Keratinocyte (primary cell): ENCODE measurements at regions not wholly inside any gene's neighbourhood (a gene's known extent, or its start where the extent isn't known, plus 50 kb on each side); places are given as distances from the start of the nearest gene placed in this dataset.

Experiments used
- DNase-seq: peaks from one replicate; pipeline ENCODE4 v3.0.0-alpha.2; 2011; ENCODE audit warnings: low read depth, missing footprints, low spot score
- FAIRE-seq: peaks from 2 replicates; lab custom pipeline; 2011; peaks lifted over from hg19 to GRCh38; lab: Jason Lieb, UNC
- H2AFZ ChIP-seq: 2 replicates; pipeline ENCODE4 v1.6.0; 2012; ENCODE audit warnings: low read length, control low read depth, inconsistent platforms; ENCODE audit not compliant: control insufficient read depth
- H3K27ac ChIP-seq: 2 replicates; pipeline ENCODE4 v1.5.1; 2011; ENCODE audit warnings: low read length; ENCODE audit not compliant: control insufficient read depth, insufficient read depth
- H3K27me3 ChIP-seq: 3 replicates; pipeline ENCODE4 v1.6.0; 2011; ENCODE audit warnings: low read length; ENCODE audit not compliant: control insufficient read depth, insufficient read depth; ENCODE audit errors: extremely low read depth
- H3K36me3 ChIP-seq, 2 experiments: 2 replicates in 1 of 2; 3 replicates in 1 of 2; pipeline ENCODE4 v1.5.1; 2011; ENCODE audit warnings: low read length in 2 of 2, mild to moderate bottlenecking in 1 of 2; ENCODE audit not compliant: control insufficient read depth in 2 of 2, insufficient read depth in 2 of 2; ENCODE audit errors: extremely low read depth in 1 of 2
- H3K4me1 ChIP-seq: 3 replicates; pipeline ENCODE4 v1.5.1; 2011; ENCODE audit warnings: low read length; ENCODE audit not compliant: control insufficient read depth, insufficient read depth; ENCODE audit errors: extremely low read depth
- H3K4me2 ChIP-seq: 3 replicates; pipeline ENCODE4 v1.6.0; 2011; ENCODE audit warnings: low read depth, low read length; ENCODE audit not compliant: control insufficient read depth, insufficient read depth; ENCODE audit errors: extremely low read depth
- H3K4me3 ChIP-seq, 3 experiments: fragments of 200-600 bp in 1 of 3; sonication (generic) in 1 of 3; 2 replicates in 2 of 3; 3 replicates in 1 of 3; pipeline ENCODE4 v1.5.1; 2011 to 2016; ENCODE audit warnings: low read length in 3 of 3, mild to moderate bottlenecking in 3 of 3, control low read depth in 2 of 3, inconsistent platforms in 1 of 3, low read depth in 1 of 3, mixed read lengths in 1 of 3, mixed run types in 1 of 3, moderate library complexity in 1 of 3; ENCODE audit not compliant: control insufficient read depth in 2 of 3, insufficient read depth in 2 of 3; ENCODE audit errors: extremely low read depth in 1 of 3
- H3K79me2 ChIP-seq: 2 replicates; pipeline ENCODE4 v1.6.0; 2012; ENCODE audit warnings: low read length; ENCODE audit not compliant: control insufficient read depth, insufficient read depth
- H3K9ac ChIP-seq: 3 replicates; pipeline ENCODE4 v1.6.0; 2011; ENCODE audit warnings: low read length; ENCODE audit not compliant: control insufficient read depth, insufficient read depth; ENCODE audit errors: extremely low read depth
- H3K9me1 ChIP-seq: 3 replicates; pipeline ENCODE4 v1.6.0; 2011; ENCODE audit warnings: low read length; ENCODE audit not compliant: control insufficient read depth, insufficient read depth; ENCODE audit errors: extremely low read depth
- H3K9me3 ChIP-seq: 2 replicates; pipeline ENCODE4 v1.5.1; 2012; ENCODE audit warnings: low read depth, low read length; ENCODE audit not compliant: control insufficient read depth
- H4K20me1 ChIP-seq: 3 replicates; pipeline ENCODE4 v1.6.0; 2011; ENCODE audit warnings: low read length; ENCODE audit not compliant: control insufficient read depth, insufficient read depth; ENCODE audit errors: extremely low read depth
- EZH2 ChIP-seq: IDR thresholded peaks from one replicate; pipeline ENCODE4 v1.6.1; 2012; ENCODE audit warnings: inconsistent platforms, mild to moderate bottlenecking, low read length, moderate library complexity
- dilution Hi-C: fragments of 300-500 bp; cut with MboI; formaldehyde crosslinking; loops from one replicate; pipeline ENCODE4 v1.7.0; 2020; ENCODE audit warnings: low sequenced_read_pairs; ENCODE audit not compliant: extremely low pct_ligation_motif_present
- TF ChIP-seq, protein P1 (sequence below), 3 experiments: IDR thresholded peaks in 1 of 3; conservative IDR thresholded peaks in 1 of 3; optimal IDR thresholded peaks in 1 of 3; 2 replicates in 2 of 3; 3 replicates in 1 of 3; pipeline versions ENCODE3 to v1.5.1; 2011; ENCODE audit warnings: low read length in 3 of 3, mild to moderate bottlenecking in 3 of 3, moderate library complexity in 2 of 3, control low read depth in 1 of 3, inconsistent platforms in 1 of 3; ENCODE audit not compliant: insufficient read depth in 2 of 3; ENCODE audit errors: extremely low read depth in 1 of 3

DNA sequence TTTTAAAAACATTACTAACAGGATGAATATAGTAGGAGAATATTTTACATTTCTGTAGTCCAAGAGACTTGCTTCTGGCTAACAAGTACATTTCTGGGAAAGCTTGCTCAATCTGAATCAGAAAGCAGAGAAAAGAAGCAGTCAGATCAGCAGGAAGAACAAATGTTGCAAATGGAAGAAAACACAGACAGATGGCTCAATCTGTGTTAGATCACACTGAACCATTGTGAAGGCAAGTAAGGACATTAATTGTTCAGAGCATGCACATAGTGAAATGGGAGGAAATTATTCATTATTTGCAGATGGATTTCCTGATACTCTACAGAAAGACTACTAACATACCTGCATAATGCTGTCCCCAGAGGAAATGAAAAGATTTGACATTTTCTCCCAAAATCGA lies 65.2 kb upstream of the CNOT2 start:
- dilution Hi-C loops = no loop called here
- no peaks in the 10 kb centered on the region for H3K27me3 ChIP-seq
- H2AFZ ChIP-seq = no peak overlapping the region
- H3K36me3 ChIP-seq = no peaks in the 10 kb centered on the region
- FAIRE-seq (no peak), DNase-seq (no peak)
- no peaks in the 10 kb centered on the region for H3K9me3 ChIP-seq
- no peak overlapping the region for H3K27ac ChIP-seq
- no peaks in the 10 kb centered on the region for H3K79me2 ChIP-seq
- TF ChIP-seq EZH2 = no peak
- TF ChIP-seq, protein P1, sequence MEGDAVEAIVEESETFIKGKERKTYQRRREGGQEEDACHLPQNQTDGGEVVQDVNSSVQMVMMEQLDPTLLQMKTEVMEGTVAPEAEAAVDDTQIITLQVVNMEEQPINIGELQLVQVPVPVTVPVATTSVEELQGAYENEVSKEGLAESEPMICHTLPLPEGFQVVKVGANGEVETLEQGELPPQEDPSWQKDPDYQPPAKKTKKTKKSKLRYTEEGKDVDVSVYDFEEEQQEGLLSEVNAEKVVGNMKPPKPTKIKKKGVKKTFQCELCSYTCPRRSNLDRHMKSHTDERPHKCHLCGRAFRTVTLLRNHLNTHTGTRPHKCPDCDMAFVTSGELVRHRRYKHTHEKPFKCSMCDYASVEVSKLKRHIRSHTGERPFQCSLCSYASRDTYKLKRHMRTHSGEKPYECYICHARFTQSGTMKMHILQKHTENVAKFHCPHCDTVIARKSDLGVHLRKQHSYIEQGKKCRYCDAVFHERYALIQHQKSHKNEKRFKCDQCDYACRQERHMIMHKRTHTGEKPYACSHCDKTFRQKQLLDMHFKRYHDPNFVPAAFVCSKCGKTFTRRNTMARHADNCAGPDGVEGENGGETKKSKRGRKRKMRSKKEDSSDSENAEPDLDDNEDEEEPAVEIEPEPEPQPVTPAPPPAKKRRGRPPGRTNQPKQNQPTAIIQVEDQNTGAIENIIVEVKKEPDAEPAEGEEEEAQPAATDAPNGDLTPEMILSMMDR (optimal IDR thresholded peaks at IDR 0.05 in 1 of 3, IDR thresholded peaks at IDR 0.05 in 1 of 3, conservative IDR thresholded peaks at IDR 0.05 in 1 of 3; ENCODE audit: extremely low read depth in 1 of 3, insufficient read depth in 2 of 3, low read length in 3 of 3) = no peak
- H3K4me3 ChIP-seq = no peak overlapping the region
- no peak overlapping the region for H3K4me2 ChIP-seq
- no peaks in the 10 kb centered on the region for H3K4me1 ChIP-seq
- H3K9ac ChIP-seq = no peak overlapping the region
- H4K20me1 ChIP-seq = no peaks in the 10 kb centered on the region
- H3K9me1 ChIP-seq = no peaks in the 10 kb centered on the region

GRCh38 chr12:70180130-70180529 lies 63.1 kb upstream of the CNOT2 start:
- no peaks in the 10 kb centered on the region for H3K9me3 ChIP-seq
- H3K79me2 ChIP-seq = no peaks in the 10 kb centered on the region
- FAIRE-seq (no peak), DNase-seq (no peak)
- no peak overlapping the region for H3K4me2 ChIP-seq
- no peaks in the 10 kb centered on the region for H3K27me3 ChIP-seq
- no peak overlapping the region for H3K4me3 ChIP-seq
- H3K4me1 ChIP-seq = peaks cover 3% of the 10 kb centered on the region
- H3K36me3 ChIP-seq = no peaks in the 10 kb centered on the region
- no peaks in the 10 kb centered on the region for H3K9me1 ChIP-seq
- H4K20me1 ChIP-seq = no peaks in the 10 kb centered on the region
- no peak overlapping the region for H3K27ac ChIP-seq
- TF ChIP-seq EZH2 = no peak
- TF ChIP-seq, protein P1 (optimal IDR thresholded peaks at IDR 0.05 in 1 of 3, IDR thresholded peaks at IDR 0.05 in 1 of 3, conservative IDR thresholded peaks at IDR 0.05 in 1 of 3; ENCODE audit: extremely low read depth in 1 of 3, insufficient read depth in 2 of 3, low read length in 3 of 3) = no peak
- dilution Hi-C loops = no loop called here
- peak overlapping the region; percentile 15 for H2AFZ ChIP-seq
- H3K9ac ChIP-seq = no peak overlapping the region
